Esophagus squamous epithelium (tissue), 4 donors: ENCODE measurements at regions not wholly inside any gene's neighbourhood (a gene's known extent, or its start where the extent isn't known, plus 50 kb on each side); places are given as distances from the start of the nearest gene placed in this dataset.

Source experiments
- POLR2A ChIP-seq, 4 donors: fragments of 450-650 bp; IDR thresholded peaks; one replicate each; pipeline ENCODE4 v1.6.1; 2017; ENCODE audit warnings: antibody characterized with exemption in 4 of 4, mild to moderate bottlenecking in 4 of 4, moderate library complexity in 3 of 4
- TF ChIP-seq, protein P1 (sequence below), 6 experiments: fragments of 450-650 bp in 4 of 6; fragments of 200-600 bp in 2 of 6; sonication (generic) in 2 of 6; IDR thresholded peaks; one replicate each; pipeline ENCODE4 v1.5.1; 2016 to 2019; ENCODE audit warnings: antibody characterized with exemption in 6 of 6, mild to moderate bottlenecking in 4 of 6, moderate library complexity in 4 of 6

GRCh38 chr6:9468277-9468676 is 946.6 kb downstream of the TFAP2A start:
- TF ChIP-seq, protein P1, sequence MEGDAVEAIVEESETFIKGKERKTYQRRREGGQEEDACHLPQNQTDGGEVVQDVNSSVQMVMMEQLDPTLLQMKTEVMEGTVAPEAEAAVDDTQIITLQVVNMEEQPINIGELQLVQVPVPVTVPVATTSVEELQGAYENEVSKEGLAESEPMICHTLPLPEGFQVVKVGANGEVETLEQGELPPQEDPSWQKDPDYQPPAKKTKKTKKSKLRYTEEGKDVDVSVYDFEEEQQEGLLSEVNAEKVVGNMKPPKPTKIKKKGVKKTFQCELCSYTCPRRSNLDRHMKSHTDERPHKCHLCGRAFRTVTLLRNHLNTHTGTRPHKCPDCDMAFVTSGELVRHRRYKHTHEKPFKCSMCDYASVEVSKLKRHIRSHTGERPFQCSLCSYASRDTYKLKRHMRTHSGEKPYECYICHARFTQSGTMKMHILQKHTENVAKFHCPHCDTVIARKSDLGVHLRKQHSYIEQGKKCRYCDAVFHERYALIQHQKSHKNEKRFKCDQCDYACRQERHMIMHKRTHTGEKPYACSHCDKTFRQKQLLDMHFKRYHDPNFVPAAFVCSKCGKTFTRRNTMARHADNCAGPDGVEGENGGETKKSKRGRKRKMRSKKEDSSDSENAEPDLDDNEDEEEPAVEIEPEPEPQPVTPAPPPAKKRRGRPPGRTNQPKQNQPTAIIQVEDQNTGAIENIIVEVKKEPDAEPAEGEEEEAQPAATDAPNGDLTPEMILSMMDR (IDR thresholded peaks at IDR 0.05) = no peak
- no peak for TF ChIP-seq POLR2A (IDR thresholded peaks at IDR 0.05)
